ENCODE measurements at regions not wholly inside any gene's neighbourhood (a gene's known extent, or its start where the extent isn't known, plus 50 kb on each side); places are given as distances from the start of the nearest gene placed in this dataset.

DNA sequence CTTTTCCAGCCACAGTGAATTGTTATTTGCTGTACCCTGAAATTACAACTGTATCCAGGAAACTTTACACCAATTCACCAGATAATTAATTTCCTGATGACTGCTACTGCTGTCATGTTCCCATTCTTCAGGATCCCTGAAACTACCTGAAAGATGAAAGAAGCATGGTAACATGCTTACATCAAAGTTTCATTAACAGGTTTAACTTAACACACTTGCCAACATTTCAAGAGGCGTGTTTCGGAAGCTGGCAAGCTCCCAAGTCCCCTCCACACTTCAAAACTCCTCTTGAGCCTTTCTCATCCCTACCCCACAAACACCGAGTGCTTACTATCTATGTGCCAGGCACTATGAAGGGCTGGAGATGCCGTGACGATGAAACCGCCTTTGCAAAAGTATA, 88.6 kb downstream of the MPP7 start:
- no peaks in the 10 kb centered on the region for H4K20me1 ChIP-seq (ENCODE audit: insufficient read depth)
- H3K9ac ChIP-seq (ENCODE audit: low read length) = no peak overlapping the region
- no peaks in the 10 kb centered on the region for H3K9me2 ChIP-seq (ENCODE audit: insufficient read depth, low read length)
- TF ChIP-seq SMC3 (conservative IDR thresholded peaks at IDR 0.05; ENCODE audit: poor library complexity) = no peak
- TF ChIP-seq TAF1 (IDR thresholded peaks at IDR 0.05; ENCODE audit: low read depth) = no peak
- no peak for TF ChIP-seq EP300 (conservative IDR thresholded peaks at IDR 0.05; ENCODE audit: poor library complexity, severe bottlenecking)
- TF ChIP-seq EZH2 (IDR thresholded peaks at IDR 0.05; ENCODE audit: borderline replicate concordance, insufficient read depth, low read length, poor library complexity, severe bottlenecking) = no peak
- no peak for TF ChIP-seq POLR2AphosphoS5 (IDR thresholded peaks at IDR 0.05)
- no peak for TF ChIP-seq RAD21 (conservative IDR thresholded peaks at IDR 0.05)
- no peak for TF ChIP-seq REST (IDR thresholded peaks at IDR 0.05; ENCODE audit: borderline replicate concordance)
- no peak for TF ChIP-seq MXI1 (conservative IDR thresholded peaks at IDR 0.05; ENCODE audit: poor library complexity, severe bottlenecking)
- TF ChIP-seq, protein P1, sequence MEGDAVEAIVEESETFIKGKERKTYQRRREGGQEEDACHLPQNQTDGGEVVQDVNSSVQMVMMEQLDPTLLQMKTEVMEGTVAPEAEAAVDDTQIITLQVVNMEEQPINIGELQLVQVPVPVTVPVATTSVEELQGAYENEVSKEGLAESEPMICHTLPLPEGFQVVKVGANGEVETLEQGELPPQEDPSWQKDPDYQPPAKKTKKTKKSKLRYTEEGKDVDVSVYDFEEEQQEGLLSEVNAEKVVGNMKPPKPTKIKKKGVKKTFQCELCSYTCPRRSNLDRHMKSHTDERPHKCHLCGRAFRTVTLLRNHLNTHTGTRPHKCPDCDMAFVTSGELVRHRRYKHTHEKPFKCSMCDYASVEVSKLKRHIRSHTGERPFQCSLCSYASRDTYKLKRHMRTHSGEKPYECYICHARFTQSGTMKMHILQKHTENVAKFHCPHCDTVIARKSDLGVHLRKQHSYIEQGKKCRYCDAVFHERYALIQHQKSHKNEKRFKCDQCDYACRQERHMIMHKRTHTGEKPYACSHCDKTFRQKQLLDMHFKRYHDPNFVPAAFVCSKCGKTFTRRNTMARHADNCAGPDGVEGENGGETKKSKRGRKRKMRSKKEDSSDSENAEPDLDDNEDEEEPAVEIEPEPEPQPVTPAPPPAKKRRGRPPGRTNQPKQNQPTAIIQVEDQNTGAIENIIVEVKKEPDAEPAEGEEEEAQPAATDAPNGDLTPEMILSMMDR (IDR thresholded peaks at IDR 0.05; ENCODE audit: poor library complexity, severe bottlenecking) = no peak
- no peaks in the 10 kb centered on the region for H3K79me2 ChIP-seq (replicated peaks; ENCODE audit: insufficient read depth, low read length)
- H3K4me3 ChIP-seq (ENCODE audit: low read length) = no peak overlapping the region
- H3F3A ChIP-seq (ENCODE audit: insufficient read depth, low read length, poor library complexity, severe bottlenecking) = no peaks in the 10 kb centered on the region
- H3K27me3 ChIP-seq (ENCODE audit: insufficient read depth, low read depth, low read length) = no peaks in the 10 kb centered on the region
- H2AFZ ChIP-seq (ENCODE audit: low read depth, low read length) = no peak overlapping the region
- H3K36me3 ChIP-seq (ENCODE audit: insufficient read depth, low read length) = no peaks in the 10 kb centered on the region
- H3K9me3 ChIP-seq (ENCODE audit: low read length) = no peaks in the 10 kb centered on the region
- no peak overlapping the region for H3K4me2 ChIP-seq (ENCODE audit: low read length)
- no peak overlapping the region for H3K27ac ChIP-seq (ENCODE audit: low read length)

DNA sequence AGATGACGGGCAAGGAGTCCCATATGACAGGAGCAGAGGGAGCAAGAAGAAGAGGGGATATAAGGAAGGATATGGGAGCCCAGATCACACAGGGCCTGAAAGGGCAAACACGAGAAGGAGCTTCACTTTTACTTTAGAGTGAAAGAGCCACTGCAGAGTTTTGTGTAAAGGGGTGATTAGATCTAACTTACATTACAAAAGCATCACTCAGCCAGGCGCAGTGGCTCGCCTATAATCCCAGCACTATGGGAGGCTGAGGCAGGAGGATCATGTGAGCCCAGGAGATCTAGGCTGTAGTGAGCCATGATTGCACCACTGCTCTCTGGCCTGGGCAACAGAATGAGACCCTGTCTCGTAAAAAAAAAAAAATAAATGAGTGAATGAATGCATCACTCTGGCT, 91.1 kb downstream of the MPP7 start:
- TF ChIP-seq SMC3 (conservative IDR thresholded peaks at IDR 0.05; ENCODE audit: poor library complexity) (no peak), POLR2AphosphoS5 (IDR thresholded peaks at IDR 0.05) (no peak), REST (IDR thresholded peaks at IDR 0.05; ENCODE audit: borderline replicate concordance) (no peak), EZH2 (IDR thresholded peaks at IDR 0.05; ENCODE audit: borderline replicate concordance, insufficient read depth, low read length, poor library complexity, severe bottlenecking) (no peak), MXI1 (conservative IDR thresholded peaks at IDR 0.05; ENCODE audit: poor library complexity, severe bottlenecking) (no peak), EP300 (conservative IDR thresholded peaks at IDR 0.05; ENCODE audit: poor library complexity, severe bottlenecking) (no peak), RAD21 (conservative IDR thresholded peaks at IDR 0.05) (no peak), TAF1 (IDR thresholded peaks at IDR 0.05; ENCODE audit: low read depth) (no peak)
- TF ChIP-seq, protein P1 (IDR thresholded peaks at IDR 0.05; ENCODE audit: poor library complexity, severe bottlenecking) = no peak
- no peak overlapping the region for H3K9ac ChIP-seq (ENCODE audit: low read length)

More for the DNA sequence above, 91.1 kb downstream of the MPP7 start:
- no peak overlapping the region for H3K4me2 ChIP-seq (ENCODE audit: low read length)
- no peaks in the 10 kb centered on the region for H3K79me2 ChIP-seq (replicated peaks; ENCODE audit: insufficient read depth, low read length)
- H4K20me1 ChIP-seq (ENCODE audit: insufficient read depth) = no peaks in the 10 kb centered on the region
- no peak overlapping the region for H2AFZ ChIP-seq (ENCODE audit: low read depth, low read length)
- no peak overlapping the region for H3K27ac ChIP-seq (ENCODE audit: low read length)
- H3K27me3 ChIP-seq (ENCODE audit: insufficient read depth, low read depth, low read length) = no peaks in the 10 kb centered on the region
- no peaks in the 10 kb centered on the region for H3F3A ChIP-seq (ENCODE audit: insufficient read depth, low read length, poor library complexity, severe bottlenecking)
- no peaks in the 10 kb centered on the region for H3K36me3 ChIP-seq (ENCODE audit: insufficient read depth, low read length)
- H3K9me2 ChIP-seq (ENCODE audit: insufficient read depth, low read length) = no peaks in the 10 kb centered on the region
- H3K9me3 ChIP-seq (ENCODE audit: low read length) = no peaks in the 10 kb centered on the region
- no peak overlapping the region for H3K4me3 ChIP-seq (ENCODE audit: low read length)

Data from neural cell (in vitro differentiated cells).